H1 (cell line): ENCODE measurements at regions not wholly inside any gene's neighbourhood (a gene's known extent, or its start where the extent isn't known, plus 50 kb on each side); places are given as distances from the start of the nearest gene placed in this dataset.

ENCODE experiments used
- CTCF ChIA-PET: fragments of 300-600 bp; sonication (Branson Sonifier 250); formaldehyde crosslinking; loops from one replicate; lab custom pipeline; 2021; ENCODE audit not compliant: partially characterized antibody; lab: Charles Lee
- POLR2A ChIA-PET: fragments of 300-600 bp; sonication (Branson Sonifier 250); formaldehyde crosslinking; loops from one replicate; lab custom pipeline; 2021; ENCODE audit warnings: inconsistent platforms; ENCODE audit not compliant: partially characterized antibody; lab: Charles Lee
- DNase-seq, 2 experiments: peaks; one replicate each; pipeline versions ENCODE4 v3.0.0 to v3.0.0-alpha.2; 2010 to 2022; ENCODE audit warnings: low spot score in 2 of 2, low read depth in 1 of 2, mixed read lengths in 1 of 2
- FAIRE-seq: peaks from 2 replicates; lab custom pipeline; 2011; peaks lifted over from hg19 to GRCh38; lab: Jason Lieb, UNC
- H2AFZ ChIP-seq: 2 replicates; pipeline ENCODE4 v1.8.1; 2012; ENCODE audit warnings: low read length, inconsistent platforms
- H2AK5ac ChIP-seq: 2 replicates; pipeline ENCODE4 v1.6.1; 2013; ENCODE audit warnings: low read depth, low read length
- H2BK120ac ChIP-seq: replicated peaks from 2 replicates; pipeline ENCODE3; 2013; ENCODE audit warnings: low read depth, low read length, inconsistent platforms
- H2BK12ac ChIP-seq: 2 replicates; pipeline ENCODE4 v1.6.1; 2013; ENCODE audit warnings: low read depth, low read length
- H2BK15ac ChIP-seq: 2 replicates; pipeline ENCODE4 v1.6.1; 2013; ENCODE audit warnings: low read length
- H2BK20ac ChIP-seq: 2 replicates; pipeline ENCODE4 v1.6.1; 2013; ENCODE audit warnings: low read length
- H2BK5ac ChIP-seq: 2 replicates; pipeline ENCODE4 v1.6.1; 2013; ENCODE audit warnings: low read depth, low read length
- H3K14ac ChIP-seq: 2 replicates; pipeline ENCODE4 v1.6.1; 2013; ENCODE audit warnings: inconsistent platforms; ENCODE audit not compliant: insufficient read length
- H3K18ac ChIP-seq: 2 replicates; pipeline ENCODE4 v1.6.1; 2013; ENCODE audit warnings: low read length; ENCODE audit errors: extremely low read depth
- H3K23ac ChIP-seq: 2 replicates; pipeline ENCODE4 v1.6.1; 2013; ENCODE audit warnings: inconsistent platforms; ENCODE audit not compliant: insufficient read length
- H3K23me2 ChIP-seq: 2 replicates; pipeline ENCODE4 v1.6.1; 2013; ENCODE audit warnings: low read depth, low read length
- H3K27ac ChIP-seq: 2 replicates; pipeline ENCODE4 v1.6.1; 2011; ENCODE audit warnings: low read depth, low read length, inconsistent platforms
- H3K27me3 ChIP-seq, 4 experiments: replicated peaks in 1 of 4; 1 replicate in 1 of 4; 2 replicates in 3 of 4; pipeline versions ENCODE4 v1.6.1 to v1.8.1; 2011 to 2013; ENCODE audit warnings: low read length in 3 of 4, mild to moderate bottlenecking in 3 of 4, inconsistent platforms in 2 of 4, mixed read lengths in 2 of 4, moderate library complexity in 1 of 4; ENCODE audit not compliant: control insufficient read depth in 3 of 4, insufficient read depth in 3 of 4; ENCODE audit errors: extremely low read depth in 1 of 4
- H3K36me3 ChIP-seq, 4 experiments: 2 replicates each; pipeline versions ENCODE4 v1.6.1 to v1.8.1; 2011 to 2013; ENCODE audit warnings: mild to moderate bottlenecking in 4 of 4, low read length in 3 of 4, moderate library complexity in 2 of 4, control low read depth in 1 of 4, inconsistent platforms in 1 of 4; ENCODE audit not compliant: insufficient read depth in 4 of 4, control insufficient read depth in 2 of 4
- H3K4ac ChIP-seq: replicated peaks from 2 replicates; pipeline ENCODE3; 2013; ENCODE audit warnings: low read length, low read depth, mixed read lengths, inconsistent platforms; ENCODE audit not compliant: insufficient read length
- H3K4me1 ChIP-seq, 4 experiments: replicated peaks in 1 of 4; 1 replicate in 1 of 4; 2 replicates in 3 of 4; pipeline versions ENCODE4 v1.6.1 to v1.8.1; 2011 to 2013; ENCODE audit warnings: low read length in 3 of 4, inconsistent platforms in 2 of 4, mixed read lengths in 1 of 4; ENCODE audit not compliant: insufficient read depth in 4 of 4, control insufficient read depth in 3 of 4
- H3K4me2 ChIP-seq, 2 experiments: 2 replicates each; pipeline versions ENCODE4 v1.6.1 to v1.8.1; 2011 to 2013; ENCODE audit warnings: low read depth in 2 of 2, low read length in 2 of 2, control low read depth in 1 of 2, inconsistent platforms in 1 of 2, mild to moderate bottlenecking in 1 of 2; ENCODE audit not compliant: insufficient read depth in 1 of 2
- H3K4me3 ChIP-seq, 4 experiments: fragments of 200-600, 300-600 bp in 1 of 4; sonication (generic), shearing (Covaris generic), sonication (Bioruptor Twin) in 1 of 4; 2 replicates each; pipeline versions ENCODE4 v1.5.1 to v1.8.1; 2011 to 2016; ENCODE audit warnings: low read length in 4 of 4, low read depth in 3 of 4, control low read depth in 2 of 4, inconsistent platforms in 2 of 4, mild to moderate bottlenecking in 2 of 4, mixed read lengths in 1 of 4, moderate library complexity in 1 of 4; ENCODE audit not compliant: insufficient read depth in 2 of 4; ENCODE audit errors: extremely low read depth in 1 of 4
- H3K56ac ChIP-seq: replicated peaks from 2 replicates; pipeline ENCODE3; 2013; ENCODE audit warnings: low read depth, mild to moderate bottlenecking, mixed read lengths, low read length, inconsistent platforms; ENCODE audit not compliant: insufficient read length
- H3K79me1 ChIP-seq: 2 replicates; pipeline ENCODE4 v1.6.1; 2013; ENCODE audit warnings: low read depth, low read length, control low read depth
- H3K79me2 ChIP-seq, 2 experiments: 2 replicates each; pipeline versions ENCODE4 v1.6.1 to v1.8.1; 2012 to 2013; ENCODE audit warnings: low read length in 2 of 2, mild to moderate bottlenecking in 2 of 2, inconsistent platforms in 1 of 2; ENCODE audit not compliant: insufficient read depth in 2 of 2, control insufficient read depth in 1 of 2
- H3K9ac ChIP-seq, 4 experiments: replicated peaks in 1 of 4; 1 replicate in 1 of 4; 2 replicates in 3 of 4; pipeline versions ENCODE4 v1.6.1 to v1.8.1; 2011 to 2013; ENCODE audit warnings: low read depth in 3 of 4, low read length in 3 of 4, control low read depth in 2 of 4, mild to moderate bottlenecking in 2 of 4, moderate library complexity in 2 of 4, inconsistent platforms in 1 of 4; ENCODE audit errors: extremely low read depth in 1 of 4
- H3K9me3 ChIP-seq, 2 experiments: 2 replicates each; pipeline versions ENCODE4 v1.6.1 to v1.8.1; 2012 to 2013; ENCODE audit warnings: mild to moderate bottlenecking in 2 of 2, moderate library complexity in 2 of 2, control low read depth in 1 of 2, inconsistent platforms in 1 of 2, low read depth in 1 of 2, low read length in 1 of 2, mixed read lengths in 1 of 2; ENCODE audit not compliant: insufficient read depth in 2 of 2
- H4K20me1 ChIP-seq, 2 experiments: replicated peaks in 1 of 2; 2 replicates each; pipeline versions ENCODE3 to v1.8.1; 2011 to 2013; ENCODE audit warnings: inconsistent platforms in 2 of 2, low read length in 2 of 2, mild to moderate bottlenecking in 1 of 2; ENCODE audit not compliant: insufficient read depth in 2 of 2, control insufficient read depth in 1 of 2
- H4K5ac ChIP-seq: 2 replicates; pipeline ENCODE4 v1.6.1; 2013; ENCODE audit warnings: low read length, low read depth, mixed read lengths, inconsistent platforms; ENCODE audit not compliant: insufficient read length
- H4K8ac ChIP-seq: 2 replicates; pipeline ENCODE4 v1.8.0; 2013; ENCODE audit warnings: mild to moderate bottlenecking, moderate library complexity, low read length, inconsistent platforms; ENCODE audit not compliant: insufficient read depth; ENCODE audit errors: extremely low read depth
- H4K91ac ChIP-seq: replicated peaks from 2 replicates; pipeline ENCODE3; 2013; ENCODE audit warnings: low read length, mixed read lengths, inconsistent platforms; ENCODE audit not compliant: insufficient read length
- BCL11A ChIP-seq, 2 experiments: IDR thresholded peaks; one replicate each; pipeline ENCODE4 v1.6.1; 2011; ENCODE audit warnings: low read depth in 2 of 2, low read length in 2 of 2, mild to moderate bottlenecking in 2 of 2
- CBX5 ChIP-seq: fragments of 300-800, 300-1000 bp; sonication (generic); IDR thresholded peaks from 2 replicates; pipeline ENCODE4 v1.7.1; 2016; ENCODE audit warnings: antibody characterized with exemption, low read length, low read depth
- CHD1 ChIP-seq: IDR thresholded peaks from 2 replicates; pipeline ENCODE4 v1.6.1; 2012; ENCODE audit warnings: low read depth, low read length, improper control_type of control experiment
- CREB1 ChIP-seq: IDR thresholded peaks from 2 replicates; pipeline ENCODE4 v1.6.1; 2012; ENCODE audit warnings: inconsistent platforms
- EZH2 ChIP-seq: fragments of 200-600 bp; sonication (generic); IDR thresholded peaks from 2 replicates; pipeline ENCODE4 v1.7.1; 2012; ENCODE audit warnings: low read depth, mild to moderate bottlenecking, moderate library complexity, low read length, inconsistent platforms; ENCODE audit not compliant: severe bottlenecking
- HDAC6 ChIP-seq: IDR thresholded peaks from one replicate; pipeline ENCODE4 v1.7.1; 2012; ENCODE audit warnings: low read depth, mild to moderate bottlenecking, inconsistent platforms, low read length, moderate library complexity
- JUN ChIP-seq: IDR thresholded peaks from 2 replicates; pipeline ENCODE4 v1.6.1; 2011; ENCODE audit warnings: low read depth, mild to moderate bottlenecking, improper control_type of control experiment, low read length
- JUND ChIP-seq: IDR thresholded peaks from 2 replicates; pipeline ENCODE4 v1.6.1; 2011; ENCODE audit warnings: mild to moderate bottlenecking, improper control_type of control experiment, low read length
- MAX ChIP-seq: IDR thresholded peaks from 2 replicates; pipeline ENCODE4 v1.6.1; 2012; ENCODE audit warnings: inconsistent platforms
- PHF8 ChIP-seq: fragments of 200-600 bp; sonication (generic); conservative IDR thresholded peaks from 2 replicates; pipeline ENCODE4 v1.7.1; 2012; ENCODE audit warnings: low read depth, mild to moderate bottlenecking, inconsistent platforms, low read length, moderate library complexity
- WGBS, 2 experiments: shearing (Covaris generic) in 1 of 2; methylation state at CpG; one replicate each; pipeline versions ENCODE4 v1.1.6 to v1.1.7; 2013 to 2015; ENCODE audit warnings: low lambda C conversion rate in 2 of 2, mixed read lengths in 2 of 2, inconsistent platforms in 1 of 2, low coverage in 1 of 2, missing lambda C conversion rate in 1 of 2; ENCODE audit not compliant: insufficient replicate concordance in 2 of 2, insufficient coverage in 1 of 2, insufficient read length in 1 of 2; ENCODE audit errors: extremely low coverage in 1 of 2, missing lambda C conversion rate in 1 of 2; 5-methylcytosine and 5-hydroxymethylcytosine counted together

GRCh38 chr6:108796875-108797274 lies 51.3 kb upstream of the ARMC2 start:
- no peak overlapping the region for H2AFZ ChIP-seq
- no peak overlapping the region for H2BK12ac ChIP-seq
- no peak overlapping the region for H4K91ac ChIP-seq
- no peak overlapping the region for H3K23ac ChIP-seq
- ChIA-PET POLR2A (no interaction called here), CTCF (interaction anchor here (0.7 to 2.2 kb wide), 10 partner anchors 9 to 269 kb away, joined by 3 to 8 read pairs (median 3); no protein-coding TSS in a partner anchor)
- H3K9ac ChIP-seq, result no peak overlapping the region
- H3K79me2 ChIP-seq, result no peaks in the 10 kb centered on the region
- TF ChIP-seq CBX5, result no peak
- TF ChIP-seq BCL11A (IDR thresholded peaks at IDR 0.05; ENCODE audit: low read depth in 2 of 2, low read length in 2 of 2), result no peak
- no peak for TF ChIP-seq CREB1
- TF ChIP-seq CHD1, result no peak
- TF ChIP-seq PHF8, result no peak
- no peak for TF ChIP-seq HDAC6
- TF ChIP-seq MAX, result no peak
- no peak for TF ChIP-seq EZH2
- TF ChIP-seq JUN, result no peak
- TF ChIP-seq JUND, result no peak
- no peak overlapping the region for H3K4me3 ChIP-seq
- H3K23me2 ChIP-seq, result no peaks in the 10 kb centered on the region
- peak overlapping the region; percentile 75 for H3K4ac ChIP-seq
- no peak overlapping the region for H2BK15ac ChIP-seq
- no peak for DNase-seq
- H3K27ac ChIP-seq, result no peak overlapping the region
- no peaks in the 10 kb centered on the region for H3K36me3 ChIP-seq
- no peak overlapping the region for H3K56ac ChIP-seq
- no peak overlapping the region for H2BK5ac ChIP-seq
- no peak overlapping the region for H2BK120ac ChIP-seq
- H3K9me3 ChIP-seq, result no peaks in the 10 kb centered on the region
- no peak overlapping the region for H2BK20ac ChIP-seq
- no peaks in the 10 kb centered on the region for H4K20me1 ChIP-seq
- no peak overlapping the region for H3K14ac ChIP-seq
- no peak for FAIRE-seq
- H3K18ac ChIP-seq, result no peak overlapping the region
- no peak overlapping the region for H3K4me2 ChIP-seq
- H4K5ac ChIP-seq, result no peak overlapping the region
- H3K27me3 ChIP-seq, result no peaks in the 10 kb centered on the region
- no peaks in the 10 kb centered on the region for H3K79me1 ChIP-seq
- no peak overlapping the region for H2AK5ac ChIP-seq
- no peak overlapping the region for H4K8ac ChIP-seq
- WGBS, 2 experiments, result 66% methylated on average over 3 of the region's 3 CpGs; no CpG with 5 or more reads in 1 of the 2 experiments
- peaks cover 0 to 3% (median 0%) of the 10 kb centered on the region in 4 experiments; a peak in 1 of 7 replicates for H3K4me1 ChIP-seq
